OCI-LY7 (cell line): ENCODE measurements at regions not wholly inside any gene's neighbourhood (a gene's known extent, or its start where the extent isn't known, plus 50 kb on each side); places are given as distances from the start of the nearest gene placed in this dataset.

Source experiments
- BruUV-seq: library from RNA; stranded (reverse); fragments of 400-500 nt; replicated peaks from 2 replicates; lab custom pipeline; 2021; lab: Mats Ljungman, UMichigan
- CTCF ChIA-PET: fragments of 300-600 bp; sonication (Branson Sonifier 250); formaldehyde crosslinking; loops from one replicate; lab custom pipeline; 2022; ENCODE audit warnings: antibody characterized with exemption; ENCODE audit not compliant: unreplicated experiment; lab: Charles Lee
- POLR2A ChIA-PET: fragments of 300-600 bp; sonication (Branson Sonifier 250); formaldehyde crosslinking; loops from one replicate; lab custom pipeline; 2022; ENCODE audit warnings: antibody characterized with exemption; lab: Charles Lee
- DNase-seq: peaks from one replicate; pipeline ENCODE4 v3.0.0-alpha.2; 2015; ENCODE audit warnings: low spot score
- H2AFZ ChIP-seq: fragments of 200-600 bp; sonication (generic), shearing (Covaris generic); 2 replicates; pipeline ENCODE4 v1.6.1; 2014; ENCODE audit warnings: mild to moderate bottlenecking, antibody characterized with exemption, low read length, moderate library complexity
- H3K27ac ChIP-seq: fragments of 200-600 bp; sonication (generic); 2 replicates; pipeline ENCODE4 v1.5.1; 2014; ENCODE audit warnings: mixed run types, low read depth, mild to moderate bottlenecking, moderate library complexity, low read length, inconsistent platforms; ENCODE audit not compliant: poor library complexity, severe bottlenecking
- H3K36me3 ChIP-seq: fragments of 200-600 bp; sonication (generic); 2 replicates; pipeline ENCODE4 v1.6.1; 2014; ENCODE audit warnings: mild to moderate bottlenecking, antibody characterized with exemption, low read length, moderate library complexity, mixed read lengths; ENCODE audit not compliant: insufficient read depth
- H3K4me1 ChIP-seq: fragments of 200-600 bp; sonication (generic); 2 replicates; pipeline ENCODE4 v1.5.1; 2014; ENCODE audit warnings: mild to moderate bottlenecking, low read length; ENCODE audit not compliant: insufficient read depth, poor library complexity, severe bottlenecking
- H3K4me2 ChIP-seq: fragments of 200-600 bp; sonication (generic); 2 replicates; pipeline ENCODE4 v1.6.1; 2014; ENCODE audit warnings: mild to moderate bottlenecking, low read length
- H3K4me3 ChIP-seq: fragments of 200-600 bp; sonication (generic); 2 replicates; pipeline ENCODE4 v1.5.1; 2014; ENCODE audit warnings: mild to moderate bottlenecking, low read depth, low read length; ENCODE audit not compliant: poor library complexity, severe bottlenecking
- H3K79me2 ChIP-seq: fragments of 200-600 bp; sonication (generic); 2 replicates; pipeline ENCODE4 v1.6.1; 2016; ENCODE audit warnings: low read depth, mild to moderate bottlenecking, low read length, moderate library complexity, mixed read lengths; ENCODE audit not compliant: insufficient read depth
- H3K9me2 ChIP-seq: fragments of 200-600 bp; sonication (generic); 2 replicates; pipeline ENCODE4 v1.6.1; 2016; ENCODE audit warnings: mild to moderate bottlenecking, low read length, mixed read lengths; ENCODE audit not compliant: insufficient read depth
- H3K9me3 ChIP-seq: fragments of 200-600 bp; sonication (generic); 2 replicates; pipeline ENCODE4 v1.6.1; 2014; ENCODE audit warnings: mild to moderate bottlenecking, mixed run types, low read length, mixed read lengths
- H4K20me1 ChIP-seq: fragments of 200-600 bp; sonication (generic); 2 replicates; pipeline ENCODE4 v1.6.1; 2014; ENCODE audit warnings: mild to moderate bottlenecking, antibody characterized with exemption, low read length, moderate library complexity, mixed read lengths; ENCODE audit not compliant: insufficient read depth
- EZH2phosphoT487 ChIP-seq: fragments of 200-600 bp; sonication (generic); IDR thresholded peaks from 2 replicates; pipeline ENCODE4 v1.6.1; 2018; ENCODE audit warnings: low read depth, borderline replicate concordance, mild to moderate bottlenecking, mixed run types, antibody characterized with exemption, low read length, moderate library complexity, mixed read lengths
- intact Hi-C: fragments of 100-400 bp; cut with micrococcal nuclease; formaldehyde crosslinking; loops from one replicate; pipeline ENCODE4 v1.10.0; 2022; ENCODE audit not compliant: unreplicated experiment
- TF ChIP-seq, protein P1 (sequence below): fragments of 200-600 bp; sonication (generic); conservative IDR thresholded peaks from 2 replicates; pipeline ENCODE4 v1.5.1; 2014; ENCODE audit warnings: mild to moderate bottlenecking, antibody characterized with exemption, low read length, moderate library complexity, mixed read lengths

DNA sequence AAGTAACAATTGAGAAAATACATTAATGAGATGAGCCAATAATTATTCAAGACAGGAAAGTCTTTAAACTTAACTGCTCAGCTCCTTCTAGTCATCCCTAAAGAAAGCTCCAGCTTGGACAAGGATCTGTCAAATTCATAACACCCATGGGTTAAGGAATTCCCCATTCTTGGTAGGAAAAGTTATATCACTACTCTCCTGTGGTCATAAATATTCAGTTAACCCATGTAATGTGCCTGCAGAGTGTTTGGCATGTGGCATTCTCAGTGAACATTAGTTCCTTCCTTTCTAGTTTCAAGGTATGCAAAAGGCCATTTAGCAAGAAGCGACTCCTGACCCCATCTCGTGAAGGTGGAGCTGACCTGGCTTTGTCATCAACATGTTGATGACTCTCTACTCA, 76.7 kb upstream of the VCAM1 start:
- ChIA-PET CTCF (no interaction called here), POLR2A (interaction anchor here (0.7 kb wide), 2 partner anchors 18 to 36 kb away, joined by 3 to 4 read pairs; no protein-coding TSS in a partner anchor)
- Histone ChIP-seq H3K27ac (no peak overlapping the region), H3K4me3 (no peak overlapping the region), H4K20me1 (no peaks in the 10 kb centered on the region), H3K4me2 (no peak overlapping the region), H3K4me1 (no peaks in the 10 kb centered on the region), H3K36me3 (no peaks in the 10 kb centered on the region), H3K79me2 (no peaks in the 10 kb centered on the region), H3K9me2 (no peaks in the 10 kb centered on the region), H2AFZ (no peak overlapping the region), H3K9me3 (no peaks in the 10 kb centered on the region)
- BruUV-seq, result no TSS peak
- intact Hi-C loops, result no loop called here
- DNase-seq, result no peak
- TF ChIP-seq EZH2phosphoT487, result no peak
- TF ChIP-seq, protein P1, sequence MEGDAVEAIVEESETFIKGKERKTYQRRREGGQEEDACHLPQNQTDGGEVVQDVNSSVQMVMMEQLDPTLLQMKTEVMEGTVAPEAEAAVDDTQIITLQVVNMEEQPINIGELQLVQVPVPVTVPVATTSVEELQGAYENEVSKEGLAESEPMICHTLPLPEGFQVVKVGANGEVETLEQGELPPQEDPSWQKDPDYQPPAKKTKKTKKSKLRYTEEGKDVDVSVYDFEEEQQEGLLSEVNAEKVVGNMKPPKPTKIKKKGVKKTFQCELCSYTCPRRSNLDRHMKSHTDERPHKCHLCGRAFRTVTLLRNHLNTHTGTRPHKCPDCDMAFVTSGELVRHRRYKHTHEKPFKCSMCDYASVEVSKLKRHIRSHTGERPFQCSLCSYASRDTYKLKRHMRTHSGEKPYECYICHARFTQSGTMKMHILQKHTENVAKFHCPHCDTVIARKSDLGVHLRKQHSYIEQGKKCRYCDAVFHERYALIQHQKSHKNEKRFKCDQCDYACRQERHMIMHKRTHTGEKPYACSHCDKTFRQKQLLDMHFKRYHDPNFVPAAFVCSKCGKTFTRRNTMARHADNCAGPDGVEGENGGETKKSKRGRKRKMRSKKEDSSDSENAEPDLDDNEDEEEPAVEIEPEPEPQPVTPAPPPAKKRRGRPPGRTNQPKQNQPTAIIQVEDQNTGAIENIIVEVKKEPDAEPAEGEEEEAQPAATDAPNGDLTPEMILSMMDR, result no peak

DNA sequence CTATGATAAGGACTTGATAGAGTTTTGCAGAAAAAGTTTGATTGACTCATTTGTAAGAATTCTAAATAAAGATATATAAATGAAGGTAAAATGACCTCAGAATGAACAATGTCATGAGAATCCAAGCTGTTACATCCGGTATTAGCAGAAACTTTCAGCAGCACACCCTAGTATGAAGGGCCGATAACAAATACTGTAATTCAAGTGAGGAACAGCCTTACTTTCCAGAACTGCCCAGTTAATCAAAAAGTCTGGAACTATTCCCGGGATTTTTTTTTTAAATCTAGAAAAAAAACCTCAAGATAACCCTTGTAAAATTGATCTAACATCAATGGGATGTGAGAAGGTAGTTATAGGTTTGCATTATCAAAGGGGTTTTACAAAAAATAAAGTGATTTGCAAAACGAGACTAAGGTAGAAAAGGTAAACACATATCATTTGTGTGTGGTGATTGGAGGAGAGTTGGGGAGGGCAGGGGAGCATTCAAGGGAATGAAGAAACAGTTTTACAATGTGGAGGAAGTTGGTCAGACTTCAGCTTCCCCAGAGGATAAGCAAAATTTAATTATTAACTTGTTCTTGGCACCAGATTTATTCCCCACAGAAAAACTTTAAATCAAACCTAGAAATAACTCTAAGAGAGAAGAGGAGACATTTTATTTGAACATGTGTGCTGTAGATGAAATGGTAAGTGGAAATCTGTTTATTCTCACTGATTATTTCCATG, 75.9 kb upstream of the VCAM1 start:
- ChIA-PET POLR2A (interaction anchor here (0.6 to 0.9 kb wide), 3 partner anchors 76 to 1153 kb away, joined by 3 to 8 read pairs (median 3); partner anchors contain the start of gene VCAM1), CTCF (no interaction called here)
- H3K79me2 ChIP-seq, result no peaks in the 10 kb centered on the region
- H4K20me1 ChIP-seq, result no peaks in the 10 kb centered on the region
- no peak for DNase-seq
- H3K9me2 ChIP-seq, result no peaks in the 10 kb centered on the region
- no peaks in the 10 kb centered on the region for H3K4me1 ChIP-seq
- intact Hi-C loops, result no loop called here
- H3K9me3 ChIP-seq, result no peaks in the 10 kb centered on the region
- H2AFZ ChIP-seq, result no peak overlapping the region
- no peak for TF ChIP-seq EZH2phosphoT487
- TF ChIP-seq, protein P1, result no peak
- no peak overlapping the region for H3K4me2 ChIP-seq
- H3K36me3 ChIP-seq, result no peaks in the 10 kb centered on the region
- no peak overlapping the region for H3K4me3 ChIP-seq
- no peak overlapping the region for H3K27ac ChIP-seq
- BruUV-seq, result no TSS peak

DNA sequence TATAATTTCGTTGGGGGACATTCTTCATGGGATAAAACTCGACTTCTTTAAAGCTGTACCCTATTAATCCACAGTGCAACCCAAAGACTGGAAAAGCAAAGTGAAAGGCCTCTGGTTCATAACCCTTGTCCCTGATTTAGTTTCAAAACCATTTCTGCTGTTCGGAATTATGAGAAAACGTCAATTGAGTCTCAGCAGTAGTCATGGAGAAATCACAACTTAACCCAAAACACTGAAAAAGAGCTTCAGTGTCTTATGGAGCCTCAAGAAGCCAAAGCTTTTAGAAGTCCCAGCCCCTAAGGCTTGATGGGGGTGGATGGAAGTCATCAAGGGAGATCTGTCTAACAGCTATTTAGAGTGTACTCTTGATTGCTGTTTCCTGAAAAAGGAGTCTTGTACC, 73.5 kb upstream of the VCAM1 start:
- no peak overlapping the region for H3K4me2 ChIP-seq
- TF ChIP-seq EZH2phosphoT487, result no peak
- TF ChIP-seq, protein P1, result no peak
- DNase-seq, result no peak
- ChIA-PET POLR2A (no interaction called here), CTCF (no interaction called here)
- no peaks in the 10 kb centered on the region for H3K9me2 ChIP-seq
- H3K36me3 ChIP-seq, result no peaks in the 10 kb centered on the region
- H3K9me3 ChIP-seq, result no peaks in the 10 kb centered on the region
- H2AFZ ChIP-seq, result no peak overlapping the region
- no peaks in the 10 kb centered on the region for H3K79me2 ChIP-seq
- no peaks in the 10 kb centered on the region for H4K20me1 ChIP-seq
- BruUV-seq, result no TSS peak
- H3K4me1 ChIP-seq, result no peaks in the 10 kb centered on the region
- intact Hi-C loops, result no loop called here
- no peak overlapping the region for H3K27ac ChIP-seq
- no peak overlapping the region for H3K4me3 ChIP-seq
